K562 (cell line): ENCODE measurements at regions not wholly inside any gene's neighbourhood (a gene's known extent, or its start where the extent isn't known, plus 50 kb on each side); places are given as distances from the start of the nearest gene placed in this dataset.

ENCODE experiments used
- ATAC-seq: fragments of 200-7000 bp; cut with Tn5 transposase; 3 replicates; pipeline ENCODE4 v1.9.1; 2020; ENCODE audit warnings: moderate library complexity
- BruUV-seq: library from RNA; stranded (reverse); fragments of 400-500 nt; replicated peaks from 2 replicates; lab custom pipeline; 2021; lab: Mats Ljungman, UMichigan
- CTCF ChIA-PET: fragments of 300-600 bp; formaldehyde crosslinking; extraction: SDS; loops from one replicate; lab custom pipeline; 2021; ENCODE audit warnings: low intra/inter-chr PET ratio; lab: Yijun Ruan, JAX
- POLR2A ChIA-PET: fragments of 300-600, 350-650 bp; sonication (Branson Sonifier 250); formaldehyde crosslinking; extraction: SDS; loops from one replicate; lab custom pipeline; 2021; ENCODE audit warnings: antibody characterized with exemption, inconsistent platforms; lab: Yijun Ruan, JAX
- DNase-seq, 4 experiments: peaks; one replicate each; pipeline versions ENCODE4 v3.0.0 to v3.0.0-alpha.2; 2011 to 2018; ENCODE audit warnings: low spot score in 3 of 4, mixed read lengths in 3 of 4; ENCODE audit errors: extremely low read depth in 1 of 4
- FAIRE-seq: peaks from 2 replicates; lab custom pipeline; 2011; peaks lifted over from hg19 to GRCh38; lab: Jason Lieb, UNC
- H2AFZ ChIP-seq: 2 replicates; pipeline ENCODE4 v1.6.0; 2011; ENCODE audit warnings: low read depth, low read length, control low read depth, inconsistent platforms
- H3K27ac ChIP-seq: fragments of 200-600 bp; 3 replicates; pipeline ENCODE4 v1.8.0; 2011; ENCODE audit warnings: low read depth, mild to moderate bottlenecking, control low read depth, inconsistent platforms, low read length, moderate library complexity, mixed read lengths; ENCODE audit errors: extremely low read depth
- H3K27me3 ChIP-seq, 2 experiments: fragments of 300-600 bp in 1 of 2; 2 replicates in 1 of 2; 3 replicates in 1 of 2; pipeline versions ENCODE4 v1.6.0 to v1.8.0; 2011; ENCODE audit warnings: inconsistent platforms in 2 of 2, low read length in 2 of 2, mild to moderate bottlenecking in 1 of 2, mixed read lengths in 1 of 2, moderate library complexity in 1 of 2; ENCODE audit not compliant: control insufficient read depth in 2 of 2, insufficient read depth in 2 of 2
- H3K36me3 ChIP-seq: fragments of 300-600 bp; 3 replicates; pipeline ENCODE4 v1.8.0; 2011; ENCODE audit warnings: mild to moderate bottlenecking, low read length, inconsistent platforms; ENCODE audit not compliant: control insufficient read depth, insufficient read depth
- H3K4me1 ChIP-seq, 2 experiments: fragments of 200-600 bp in 1 of 2; replicated peaks in 1 of 2; 2 replicates in 1 of 2; 3 replicates in 1 of 2; pipeline versions ENCODE4 v1.5.1 to v1.8.0; 2011; ENCODE audit warnings: inconsistent platforms in 2 of 2, low read length in 2 of 2, mild to moderate bottlenecking in 1 of 2, mixed read lengths in 1 of 2, moderate library complexity in 1 of 2; ENCODE audit not compliant: control insufficient read depth in 2 of 2, insufficient read depth in 2 of 2
- H3K4me2 ChIP-seq: 2 replicates; pipeline ENCODE4 v1.6.1; 2011; ENCODE audit warnings: low read length, control low read depth, inconsistent platforms, mixed read lengths; ENCODE audit not compliant: insufficient read depth
- H3K4me3 ChIP-seq: fragments of 200-600 bp; sonication (generic), shearing (Covaris generic); 2 replicates; pipeline ENCODE4 v1.5.1; 2016; ENCODE audit warnings: control low read depth, inconsistent platforms
- H3K79me2 ChIP-seq: fragments of 200-600 bp; 3 replicates; pipeline ENCODE4 v1.8.0; 2011; ENCODE audit warnings: low read length, inconsistent platforms; ENCODE audit not compliant: control insufficient read depth, insufficient read depth
- H3K9ac ChIP-seq, 2 experiments: 2 replicates each; pipeline versions ENCODE4 v1.6.0 to v1.6.1; 2011; ENCODE audit warnings: low read depth in 2 of 2, low read length in 2 of 2, control low read depth in 1 of 2, inconsistent platforms in 1 of 2, mild to moderate bottlenecking in 1 of 2, mixed read lengths in 1 of 2; ENCODE audit not compliant: insufficient read depth in 1 of 2
- H3K9me1 ChIP-seq: one replicate; pipeline ENCODE4 v1.6.0; 2011; ENCODE audit warnings: inconsistent platforms, mild to moderate bottlenecking, low read length, moderate library complexity; ENCODE audit not compliant: control insufficient read depth, insufficient read depth
- H3K9me3 ChIP-seq: replicated peaks from 2 replicates; pipeline ENCODE4 v1.5.1; 2011; ENCODE audit warnings: low read depth, low read length, inconsistent platforms; ENCODE audit not compliant: control insufficient read depth, insufficient read depth
- H4K20me1 ChIP-seq: replicated peaks from 2 replicates; pipeline ENCODE4 v1.6.1; 2011; ENCODE audit warnings: low read length, inconsistent platforms, mixed read lengths; ENCODE audit not compliant: control insufficient read depth, insufficient read depth
- CBX3 ChIP-seq, 2 experiments: IDR thresholded peaks; 1 replicate in 1 of 2; 2 replicates in 1 of 2; pipeline ENCODE4 v1.6.1; 2012; ENCODE audit warnings: inconsistent platforms in 2 of 2, low read length in 2 of 2, borderline replicate concordance in 1 of 2, control low read depth in 1 of 2
- FOXO4 ChIP-seq: fragments of 450-650 bp; formaldehyde crosslinking; IDR thresholded peaks from 2 replicates; pipeline ENCODE4 v1.4.0; 2020; ENCODE audit warnings: mild to moderate bottlenecking, moderate library complexity
- MYC ChIP-seq, 2 experiments: fragments of 250-450 bp in 1 of 2; sonication (Bioruptor Pico) in 1 of 2; IDR thresholded peaks; 2 replicates each; pipeline versions ENCODE4 v1.5.1 to v1.6.1; 2012 to 2021; ENCODE audit warnings: low read depth in 2 of 2, borderline replicate concordance in 1 of 2, improper control_type of control experiment in 1 of 2, low read length in 1 of 2, mild to moderate bottlenecking in 1 of 2, moderate library complexity in 1 of 2
- SAP30 ChIP-seq: fragments of 200-600 bp; sonication (generic); IDR thresholded peaks from 2 replicates; pipeline ENCODE4 v1.6.1; 2012; ENCODE audit warnings: borderline replicate concordance, low read depth, mild to moderate bottlenecking, moderate library complexity, low read length, control low read depth, inconsistent platforms; ENCODE audit not compliant: insufficient read depth, poor library complexity, severe bottlenecking
- WGBS: fragments of 100-300 bp; shearing (Covaris generic); methylation state at CpG from one replicate; pipeline ENCODE4 v1.1.6; 2016; ENCODE audit warnings: low coverage, mixed read lengths; ENCODE audit not compliant: insufficient coverage; ENCODE audit errors: missing lambda C conversion rate; 5-methylcytosine and 5-hydroxymethylcytosine counted together
- in situ Hi-C: fragments of 300-500 bp; cut with MboI; formaldehyde crosslinking; loops from 4 replicates; pipeline ENCODE4 v1.15.0; 2018; ENCODE audit warnings: inconsistent platforms, mixed read lengths
- intact Hi-C: fragments of 100-400 bp; cut with micrococcal nuclease; formaldehyde crosslinking; loops from 2 replicates; pipeline ENCODE4 v1.14.2; 2022

GRCh38 chr20:48471759-48472408, 355.9 kb downstream of the PREX1 start:
- Histone ChIP-seq H3K4me1 (no peaks in the 10 kb centered on the region), H3K9ac (no peak overlapping the region), H3K27me3 (peaks cover 6 to 46% of the 10 kb centered on the region in 2 experiments; a peak in 4 of 5 replicates), H2AFZ (no peak overlapping the region), H3K36me3 (no peaks in the 10 kb centered on the region), H3K9me1 (no peaks in the 10 kb centered on the region), H3K4me2 (no peak overlapping the region), H3K9me3 (no peaks in the 10 kb centered on the region), H4K20me1 (0 out of 2 replicates have a peak, but pooled peaks cover 4% of the 10 kb centered on the region), H3K4me3 (no peak overlapping the region), H3K79me2 (no peaks in the 10 kb centered on the region), H3K27ac (no peak overlapping the region)
- TF ChIP-seq MYC (IDR thresholded peaks at IDR 0.05; ENCODE audit: low read depth, low read length) = no peak
- no peak for TF ChIP-seq MYC (CRISPR knock-in tag; IDR thresholded peaks at IDR 0.05; ENCODE audit: borderline replicate concordance, low read depth)
- TF ChIP-seq CBX3 (IDR thresholded peaks at IDR 0.05; ENCODE audit: borderline replicate concordance in 1 of 2, low read length in 2 of 2) = no peak
- TF ChIP-seq FOXO4 (CRISPR knock-in tag) = no peak
- TF ChIP-seq SAP30 = no peak
- DNase-seq (no peak), FAIRE-seq (no peak), ATAC-seq (no peak)
- 0% methylated on average over 9 of the region's 9 CpGs for WGBS
- POLR2A ChIA-PET = interaction anchor here (1.9 kb wide), 1 partner anchor 12 kb away, joined by 6 read pairs; no protein-coding TSS in a partner anchor
- intact Hi-C loops = no loop called here
- CTCF ChIA-PET = no interaction called here
- BruUV-seq = no TSS peak
- in situ Hi-C loops = no loop called here
